WTC11 (cell line): ENCODE measurements at regions not wholly inside any gene's neighbourhood (a gene's known extent, or its start where the extent isn't known, plus 50 kb on each side); places are given as distances from the start of the nearest gene placed in this dataset.

Source experiments
- ATAC-seq: fragments of 200-7000 bp; cut with Tn5 transposase; 2 replicates; pipeline ENCODE4 v1.10.0; 2021; ENCODE audit warnings: mild to moderate bottlenecking, moderate library complexity
- CTCF ChIA-PET: fragments of 300-600 bp; sonication (Branson Sonifier 250); formaldehyde crosslinking; loops from one replicate; lab custom pipeline; 2021; ENCODE audit warnings: antibody characterized with exemption; lab: Charles Lee
- POLR2A ChIA-PET: fragments of 350-600 bp; sonication (Branson Sonifier 250); formaldehyde crosslinking; loops from one replicate; lab custom pipeline; 2021; ENCODE audit warnings: antibody characterized with exemption; lab: Charles Lee
- DNase-seq: peaks from one replicate; pipeline ENCODE4 v3.0.0; 2021; ENCODE audit warnings: low spot score
- H3K27ac Mint-ChIP-seq: 2 replicates; pipeline ENCODE4 v1.8.0; 2021; ENCODE audit warnings: mixed read lengths
- H3K27me3 Mint-ChIP-seq: 2 replicates; pipeline ENCODE4 v1.8.0; 2021; ENCODE audit warnings: low read depth, mild to moderate bottlenecking, moderate library complexity, mixed read lengths
- H3K36me3 Mint-ChIP-seq: 2 replicates; pipeline ENCODE4 v1.8.0; 2021; ENCODE audit warnings: mixed read lengths
- H3K4me1 Mint-ChIP-seq: 2 replicates; pipeline ENCODE4 v1.8.0; 2022; ENCODE audit warnings: mixed read lengths
- H3K4me3 Mint-ChIP-seq: 2 replicates; pipeline ENCODE4 v1.8.0; 2021; ENCODE audit warnings: mild to moderate bottlenecking, moderate library complexity, mixed read lengths
- H3K9me3 Mint-ChIP-seq: 2 replicates; pipeline ENCODE4 v1.8.0; 2021; ENCODE audit warnings: mixed read lengths
- AFF4 ChIP-seq: sonication (generic); formaldehyde crosslinking; IDR thresholded peaks from 2 replicates; pipeline ENCODE4 v1.8.1; 2023; ENCODE audit warnings: mild to moderate bottlenecking, missing genetic modification reagents, borderline replicate concordance
- ATF1 ChIP-seq: sonication (generic); formaldehyde crosslinking; IDR thresholded peaks from 2 replicates; pipeline ENCODE4 v1.8.1; 2023; ENCODE audit warnings: mild to moderate bottlenecking, moderate library complexity, missing genetic modification reagents
- ATF2 ChIP-seq: sonication (generic); formaldehyde crosslinking; IDR thresholded peaks from 2 replicates; pipeline ENCODE4 v1.8.1; 2022; ENCODE audit warnings: low read depth, missing genetic modification reagents, borderline replicate concordance
- CREB1 ChIP-seq: sonication (generic); formaldehyde crosslinking; IDR thresholded peaks from 2 replicates; pipeline ENCODE4 v1.8.0; 2023; ENCODE audit warnings: mild to moderate bottlenecking, missing genetic modification reagents
- E2F5 ChIP-seq: sonication (generic); formaldehyde crosslinking; IDR thresholded peaks from 2 replicates; pipeline ENCODE4 v1.8.1; 2022; ENCODE audit warnings: mild to moderate bottlenecking, moderate library complexity, missing genetic modification reagents
- ESRRA ChIP-seq: sonication (generic); formaldehyde crosslinking; IDR thresholded peaks from 2 replicates; pipeline ENCODE4 v1.8.1; 2022; ENCODE audit warnings: mild to moderate bottlenecking, missing genetic modification reagents, borderline replicate concordance
- ETV6 ChIP-seq: sonication (generic); formaldehyde crosslinking; IDR thresholded peaks from 2 replicates; pipeline ENCODE4 v1.8.1; 2022; ENCODE audit warnings: mild to moderate bottlenecking, missing genetic modification reagents
- FOXK1 ChIP-seq: sonication (generic); formaldehyde crosslinking; IDR thresholded peaks from 2 replicates; pipeline ENCODE4 v1.8.0; 2022; ENCODE audit warnings: mild to moderate bottlenecking, moderate library complexity, missing genetic modification reagents
- GRHL2 ChIP-seq: fragments of 250-450 bp; sonication (Bioruptor Pico); IDR thresholded peaks from 2 replicates; pipeline ENCODE4 v1.8.0; 2022; ENCODE audit warnings: mild to moderate bottlenecking, moderate library complexity; ENCODE audit not compliant: insufficient replicate concordance, severe bottlenecking
- GTF2I ChIP-seq: fragments of 250-450 bp; sonication (Bioruptor Pico); conservative IDR thresholded peaks from 2 replicates; pipeline ENCODE4 v1.4.0; 2021; ENCODE audit warnings: mild to moderate bottlenecking
- IRF1 ChIP-seq: sonication (generic); formaldehyde crosslinking; IDR thresholded peaks from 2 replicates; pipeline ENCODE4 v1.8.0; 2023; ENCODE audit warnings: missing genetic modification reagents
- NFYB ChIP-seq: sonication (generic); formaldehyde crosslinking; conservative IDR thresholded peaks from 2 replicates; pipeline ENCODE4 v1.8.0; 2022; ENCODE audit warnings: low read depth, missing genetic modification reagents
- NR3C1 ChIP-seq: sonication (generic); formaldehyde crosslinking; conservative IDR thresholded peaks from 2 replicates; pipeline ENCODE4 v1.8.1; 2023; ENCODE audit warnings: low read depth, mild to moderate bottlenecking, missing genetic modification reagents
- OVOL2 ChIP-seq: fragments of 250-450 bp; sonication (Bioruptor Pico); IDR thresholded peaks from 2 replicates; pipeline ENCODE4 v1.9.0; 2021; ENCODE audit warnings: mild to moderate bottlenecking, borderline replicate concordance
- PRDM15 ChIP-seq: sonication (generic); formaldehyde crosslinking; IDR thresholded peaks from 2 replicates; pipeline ENCODE4 v1.8.0; 2022; ENCODE audit warnings: missing genetic modification reagents
- RELA ChIP-seq: sonication (generic); formaldehyde crosslinking; IDR thresholded peaks from 2 replicates; pipeline ENCODE4 v1.8.1; 2022; ENCODE audit warnings: missing genetic modification reagents, mild to moderate bottlenecking, borderline replicate concordance
- SP1 ChIP-seq: sonication (generic); formaldehyde crosslinking; conservative IDR thresholded peaks from 2 replicates; pipeline ENCODE4 v1.8.1; 2022; ENCODE audit warnings: missing genetic modification reagents
- TCF7 ChIP-seq: sonication (generic); formaldehyde crosslinking; IDR thresholded peaks from 2 replicates; pipeline ENCODE4 v1.8.0; 2022; ENCODE audit warnings: mild to moderate bottlenecking, low read depth, missing genetic modification reagents, moderate library complexity
- TEAD4 ChIP-seq: sonication (generic); formaldehyde crosslinking; IDR thresholded peaks from 2 replicates; pipeline ENCODE4 v1.8.0; 2022; ENCODE audit warnings: mild to moderate bottlenecking, missing genetic modification reagents
- ZNF263 ChIP-seq: sonication (generic); formaldehyde crosslinking; IDR thresholded peaks from 2 replicates; pipeline ENCODE4 v1.8.1; 2022; ENCODE audit warnings: low read depth, mild to moderate bottlenecking, moderate library complexity, missing genetic modification reagents
- ZNF281 ChIP-seq: sonication (generic); formaldehyde crosslinking; IDR thresholded peaks from 2 replicates; pipeline ENCODE4 v1.8.0; 2023; ENCODE audit warnings: mild to moderate bottlenecking, missing genetic modification reagents
- ZNF416 ChIP-seq: fragments of 250-450 bp; sonication (Bioruptor Pico); IDR thresholded peaks from 2 replicates; pipeline ENCODE4 v1.9.0; 2021; ENCODE audit warnings: mild to moderate bottlenecking, inconsistent platforms
- ZNF671 ChIP-seq: fragments of 250-450 bp; sonication (Bioruptor Pico); IDR thresholded peaks from 2 replicates; pipeline ENCODE4 v1.8.0; 2021; ENCODE audit warnings: mild to moderate bottlenecking

GRCh38 chr6:19159089-19159488, 678.1 kb upstream of the ID4 start (continued):
- TF ChIP-seq ZNF281 (CRISPR knock-in tag) (no peak), CREB1 (CRISPR knock-in tag) (no peak), ATF2 (CRISPR knock-in tag) (no peak), ATF1 (no peak), ZNF263 (CRISPR knock-in tag) (no peak), OVOL2 (no peak), GRHL2 (CRISPR knock-in tag) (no peak), ESRRA (CRISPR knock-in tag) (no peak), E2F5 (CRISPR knock-in tag) (no peak), NFYB (CRISPR knock-in tag) (no peak), AFF4 (CRISPR knock-in tag) (no peak), IRF1 (CRISPR knock-in tag) (no peak)

- H3K4me3 Mint-ChIP-seq: no peak overlapping the region
- ChIA-PET CTCF (interaction anchor here (0.8 kb wide), 1 partner anchor 45 kb away, joined by 3 read pairs; no protein-coding TSS in a partner anchor), POLR2A (no interaction called here)
- DNase-seq: no peak
- no peak for ATAC-seq
- H3K4me1 Mint-ChIP-seq: peaks cover 7% of the 10 kb centered on the region; the same call in 1 of the 2 replicates
- H3K36me3 Mint-ChIP-seq: no peaks in the 10 kb centered on the region
- no peaks in the 10 kb centered on the region for H3K27me3 Mint-ChIP-seq
- no peaks in the 10 kb centered on the region for H3K9me3 Mint-ChIP-seq
- no peak overlapping the region for H3K27ac Mint-ChIP-seq
- TF ChIP-seq PRDM15 (CRISPR knock-in tag) (no peak), FOXK1 (CRISPR knock-in tag) (no peak), RELA (no peak), ATF2 (CRISPR knock-in tag) (no peak), ZNF416 (CRISPR knock-in tag) (no peak), ZNF671 (no peak), SP1 (CRISPR knock-in tag) (no peak), GTF2I (CRISPR knock-in tag) (no peak), TCF7 (CRISPR knock-in tag) (no peak), NR3C1 (CRISPR knock-in tag) (no peak), TEAD4 (CRISPR knock-in tag) (no peak), ETV6 (CRISPR knock-in tag) (no peak)
Measured at GRCh38 chr6:19159561-19159960, 677.6 kb upstream of the ID4 start.
